Kidney (tissue), 13 donors: ENCODE measurements at regions not wholly inside any gene's neighbourhood (a gene's known extent, or its start where the extent isn't known, plus 50 kb on each side); places are given as distances from the start of the nearest gene placed in this dataset.

Experiments used
- DNase-seq, 5 donors: peaks; one replicate each; pipeline ENCODE4 v3.0.0-alpha.2; 2013 to 2020
- FAIRE-seq: peaks from 2 replicates; lab custom pipeline; 2012; peaks lifted over from hg19 to GRCh38; lab: Jason Lieb, UNC
- H3K27ac ChIP-seq, 2 donors: one replicate each; pipeline ENCODE4 v1.7.0; 2013; ENCODE audit warnings: low read depth in 2 of 2, low read length in 2 of 2, inconsistent platforms in 1 of 2
- H3K27me3 ChIP-seq: one replicate; pipeline ENCODE4 v1.7.1; 2013; ENCODE audit warnings: low read length, inconsistent platforms; ENCODE audit not compliant: control insufficient read depth, insufficient read depth
- H3K36me3 ChIP-seq, 3 donors: one replicate each; pipeline versions ENCODE4 v1.7.0 to v1.7.1; 2013; ENCODE audit warnings: low read length in 3 of 3, control low read depth in 1 of 3, inconsistent platforms in 1 of 3; ENCODE audit not compliant: insufficient read depth in 3 of 3, control insufficient read depth in 2 of 3
- H3K4me1 ChIP-seq, 3 donors: one replicate each; pipeline versions ENCODE4 v1.7.0 to v1.7.1; 2013; ENCODE audit warnings: low read length in 3 of 3, inconsistent platforms in 1 of 3, low read depth in 1 of 3; ENCODE audit not compliant: control insufficient read depth in 2 of 3, insufficient read depth in 2 of 3
- H3K4me3 ChIP-seq, 3 donors: one replicate each; pipeline versions ENCODE4 v1.7.0 to v1.8.1; 2013; ENCODE audit warnings: low read length in 3 of 3, control low read depth in 1 of 3, inconsistent platforms in 1 of 3
- H3K9ac ChIP-seq, 3 donors: one replicate each; pipeline versions ENCODE4 v1.7.0 to v1.7.1; 2013; ENCODE audit warnings: low read length in 3 of 3, control low read depth in 1 of 3, inconsistent platforms in 1 of 3
- H3K9me3 ChIP-seq, 3 donors: one replicate each; pipeline versions ENCODE4 v1.7.0 to v1.7.1; 2013; ENCODE audit warnings: low read length in 3 of 3, control low read depth in 1 of 3, inconsistent platforms in 1 of 3; ENCODE audit not compliant: control insufficient read depth in 2 of 3, insufficient read depth in 1 of 3
- CTCF ChIP-seq: IDR thresholded peaks from 3 replicates; pipeline ENCODE4 v1.5.1; 2012; ENCODE audit warnings: mild to moderate bottlenecking, moderate library complexity, borderline replicate concordance; ENCODE audit not compliant: insufficient read depth; ENCODE audit errors: extremely low read depth
- intact Hi-C: fragments of 100-400 bp; cut with DNase I; formaldehyde crosslinking; loops from one replicate; pipeline ENCODE4 v1.11.1; 2022
- donor health status: control.
- donor health status: control.
- donor health status: control.
- donor health status: control.
- donor health status: control.
- donor health status: DM: yes; HTN: yes; CAD: no.
- donor health status: Normal renal cell carcinoma (clear cell type).

DNA sequence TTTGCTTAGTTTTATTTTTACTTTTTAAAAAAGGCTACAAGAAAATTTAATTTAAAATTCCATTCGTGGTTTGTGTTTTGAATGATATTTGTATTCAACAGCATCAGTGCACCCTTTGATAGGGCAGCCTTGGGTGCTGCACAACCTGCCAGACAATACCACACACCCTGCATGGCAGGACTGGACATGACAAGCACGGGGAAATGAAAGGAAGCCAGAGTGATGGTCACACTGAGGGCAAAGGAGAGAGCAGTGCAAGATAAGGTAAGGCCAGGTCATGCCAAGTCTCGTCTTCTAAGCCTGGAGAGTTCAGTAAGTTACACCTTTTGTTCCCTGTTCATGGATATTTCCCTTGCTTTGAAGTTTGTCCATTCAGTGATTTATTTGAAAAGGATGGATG, 103.0 kb downstream of the ALDH8A1 start:
- Histone ChIP-seq H3K27ac (no peak overlapping the region), H3K36me3 (no peaks in the 10 kb centered on the region), H3K4me1 (no peaks in the 10 kb centered on the region), H3K9ac (no peak overlapping the region), H3K9me3 (no peaks in the 10 kb centered on the region), H3K27me3 (no peaks in the 10 kb centered on the region), H3K4me3 (no peak overlapping the region)
- no peak for DNase-seq
- TF ChIP-seq CTCF = no peak
- no peak for FAIRE-seq
- intact Hi-C loops = no loop called here

GRCh38 chr6:134846031-134846430, 103.9 kb downstream of the ALDH8A1 start:
- no peak for TF ChIP-seq CTCF
- no peaks in the 10 kb centered on the region for H3K4me1 ChIP-seq
- no peak for FAIRE-seq
- H3K9me3 ChIP-seq = no peaks in the 10 kb centered on the region
- no peaks in the 10 kb centered on the region for H3K27me3 ChIP-seq
- no peak for DNase-seq
- H3K27ac ChIP-seq = no peak overlapping the region
- no peak overlapping the region for H3K9ac ChIP-seq
- H3K4me3 ChIP-seq = no peak overlapping the region
- H3K36me3 ChIP-seq = no peaks in the 10 kb centered on the region
- intact Hi-C loops = no loop called here

DNA sequence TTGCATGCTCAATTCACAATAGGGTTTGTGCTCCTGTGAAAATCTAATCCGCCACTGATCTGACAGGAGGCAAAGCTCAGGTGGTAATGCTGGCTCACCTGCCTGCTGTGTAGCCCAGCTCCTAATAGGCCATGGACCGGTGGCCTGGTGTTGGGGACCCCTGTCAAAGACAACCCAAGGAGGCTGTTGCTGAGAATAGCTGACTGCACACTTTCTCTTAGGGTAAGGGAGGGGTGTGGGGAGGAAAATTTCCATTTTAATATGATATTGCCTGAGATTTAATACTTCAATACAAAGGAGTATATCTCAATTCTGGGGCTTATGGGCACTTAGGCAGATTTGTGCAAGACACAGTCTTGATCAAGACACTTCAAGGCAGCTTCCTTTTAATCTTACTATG, 105.8 kb downstream of the ALDH8A1 start:
- peaks cover 0 to 5% (median 0%) of the 10 kb centered on the region in 3 donors for H3K4me1 ChIP-seq
- no peak for TF ChIP-seq CTCF
- H3K9ac ChIP-seq = no peak overlapping the region
- no peak overlapping the region for H3K4me3 ChIP-seq
- DNase-seq (no peak), FAIRE-seq (no peak)
- H3K9me3 ChIP-seq = no peaks in the 10 kb centered on the region
- no peaks in the 10 kb centered on the region for H3K27me3 ChIP-seq
- intact Hi-C loops = no loop called here
- no peak overlapping the region for H3K27ac ChIP-seq
- H3K36me3 ChIP-seq = no peaks in the 10 kb centered on the region
